Limb (tissue), 2 donors: ENCODE measurements at regions not wholly inside any gene's neighbourhood (a gene's known extent, or its start where the extent isn't known, plus 50 kb on each side); places are given as distances from the start of the nearest gene placed in this dataset.

Experiments
- DNase-seq, 2 donors: peaks; one replicate each; pipeline ENCODE4 v3.0.0-alpha.2; 2016; ENCODE audit errors: extremely low spot score in 2 of 2

- DNase-seq: no peak
These were observed 69.4 kb upstream of the CD96 start for GRCh38 chr3:111472556-111472955.

DNA sequence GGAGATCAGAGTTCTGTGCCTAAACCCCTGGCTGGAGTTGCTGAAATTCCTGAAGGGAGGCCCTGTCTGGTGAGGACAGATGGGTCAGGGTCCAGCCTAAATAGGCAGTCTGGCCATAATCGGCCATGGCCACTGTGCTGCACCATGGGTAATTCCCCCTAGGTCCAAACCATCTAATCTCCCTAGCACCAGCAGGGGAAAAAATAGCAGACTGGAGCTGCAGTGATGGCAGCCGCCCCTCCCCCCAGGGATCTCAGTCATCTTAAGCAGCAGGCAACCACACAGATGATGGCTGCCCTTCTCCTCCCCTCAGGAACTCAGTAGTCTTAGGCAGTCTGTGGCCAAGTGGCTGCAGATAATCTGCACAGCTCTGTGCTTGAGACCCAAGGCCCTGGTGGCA is 68.4 kb upstream of the CD96 start:
- DNase-seq: no peak

DNA sequence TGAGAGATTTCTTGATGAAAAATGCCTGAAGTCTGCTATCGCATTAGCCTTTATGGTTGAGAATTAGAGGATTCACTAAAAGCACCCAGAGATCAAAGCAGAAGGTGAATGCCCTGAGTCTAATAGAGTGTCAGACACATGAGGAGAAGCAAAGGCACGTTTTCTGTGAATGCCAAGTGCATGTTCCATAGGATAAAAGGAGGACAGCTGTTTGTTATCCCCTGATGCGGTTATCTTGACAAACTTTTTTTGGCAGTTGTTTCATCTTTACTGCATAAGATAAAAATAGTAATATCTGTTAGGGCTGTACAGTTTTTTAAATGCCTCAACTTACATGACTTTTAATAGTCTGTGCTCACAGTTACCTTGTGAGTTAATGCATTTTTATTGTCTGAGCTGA is 65.3 kb upstream of the CD96 start:
- DNase-seq: no peak

- DNase-seq: no peak
These were observed 61.9 kb upstream of the CD96 start for GRCh38 chr3:111480091-111480490.

GRCh38 chr3:111481551-111481950 is 60.4 kb upstream of the CD96 start:
- no peak for DNase-seq

DNA sequence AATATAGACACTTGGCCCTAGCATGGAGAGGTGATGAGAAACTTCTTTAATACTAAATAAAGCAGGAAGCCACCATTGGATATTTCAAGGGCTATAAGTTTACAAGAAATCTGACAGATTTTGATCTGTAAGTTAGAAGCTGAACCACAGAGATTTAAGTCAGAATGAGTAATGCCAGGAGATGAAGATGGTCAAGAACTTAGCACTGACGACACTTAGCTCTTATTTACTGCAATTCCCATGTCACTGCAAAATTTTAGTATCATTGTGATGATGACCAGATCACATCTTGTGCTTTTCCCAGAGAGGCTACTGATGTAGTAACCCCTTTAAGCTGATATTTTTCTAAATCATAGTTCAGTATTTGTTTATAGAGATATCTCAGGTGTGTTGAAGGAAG is 59.4 kb upstream of the CD96 start:
- DNase-seq: no peak

DNA sequence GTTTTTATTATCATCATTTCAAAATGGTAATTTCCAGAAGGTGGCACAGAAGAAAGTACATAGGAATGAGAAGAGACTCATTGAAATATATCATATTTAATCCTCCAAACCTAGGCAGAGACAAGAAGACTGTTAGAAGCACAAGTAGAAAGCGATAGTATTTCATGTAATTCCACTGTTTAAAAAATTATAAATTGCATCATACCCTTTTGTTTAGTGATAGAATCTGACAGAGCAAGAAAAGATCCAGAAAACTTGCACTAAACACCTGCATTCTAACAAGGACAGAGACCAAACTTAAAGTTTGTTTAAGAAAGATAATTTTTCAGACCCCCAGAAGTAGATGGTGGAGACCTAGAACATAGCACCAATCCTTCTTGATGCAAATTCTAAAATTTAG is 56.9 kb upstream of the CD96 start:
- no peak for DNase-seq
